A549 (cell line): ENCODE measurements at regions not wholly inside any gene's neighbourhood (a gene's known extent, or its start where the extent isn't known, plus 50 kb on each side); places are given as distances from the start of the nearest gene placed in this dataset.

Experiments used
- ATAC-seq, 2 experiments: fragments of 200-7000 bp in 1 of 2; fragments of >200 bp in 1 of 2; cut with Nextera tagmentation in 1 of 2; cut with Tn5 transposase in 1 of 2; 3 replicates each; pipeline versions ENCODE4 v1.8.0 to v1.9.1; 2018 to 2020; ENCODE audit warnings: mild to moderate bottlenecking in 1 of 2, moderate library complexity in 1 of 2
- CTCF ChIA-PET: fragments of 300-600 bp; sonication (Branson Sonifier 250); formaldehyde crosslinking; extraction: SDS; loops from one replicate; lab custom pipeline; 2021; ENCODE audit warnings: antibody characterized with exemption, inconsistent platforms; lab: Yijun Ruan, JAX
- POLR2A ChIA-PET: fragments of 350-600 bp; formaldehyde crosslinking; extraction: SDS; loops from one replicate; lab custom pipeline; 2021; ENCODE audit warnings: antibody characterized with exemption, inconsistent platforms; lab: Yijun Ruan, JAX
- DNase-seq, 2 experiments: peaks; one replicate each; pipeline versions ENCODE4 v3.0.0 to v3.0.0-alpha.2; 2011 to 2016; ENCODE audit warnings: low read depth in 1 of 2, low spot score in 1 of 2
- FAIRE-seq: peaks from 2 replicates; lab custom pipeline; 2011; peaks lifted over from hg19 to GRCh38; lab: Jason Lieb, UNC
- H3K27ac ChIP-seq, 2 experiments: fragments of >200 bp; sonication (Bioruptor Twin); formaldehyde crosslinking; 3 replicates each; pipeline ENCODE4 v1.5.1; 2016 to 2017
- H3K4me1 ChIP-seq: fragments of >200 bp; sonication (Bioruptor Twin); formaldehyde crosslinking; 3 replicates; pipeline ENCODE4 v1.6.1; 2016
- H3K4me2 ChIP-seq: fragments of >200 bp; sonication (Bioruptor Twin); formaldehyde crosslinking; 3 replicates; pipeline ENCODE4 v1.6.1; 2016
- H3K4me3 ChIP-seq: fragments of >200 bp; sonication (Bioruptor Twin); formaldehyde crosslinking; 3 replicates; pipeline ENCODE4 v1.5.1; 2016
- H3K9me3 ChIP-seq: fragments of >200 bp; sonication (Bioruptor Twin); formaldehyde crosslinking; 3 replicates; pipeline ENCODE4 v1.6.1; 2016
- BCL3 ChIP-seq: fragments of >200 bp; sonication (Bioruptor Twin); formaldehyde crosslinking; IDR thresholded peaks from 3 replicates; pipeline ENCODE4 v1.6.1; 2016
- CBX8 ChIP-seq: fragments of 200-600 bp; sonication (generic); IDR thresholded peaks from 2 replicates; pipeline ENCODE4 v1.6.1; 2016
- CEBPB ChIP-seq, 2 experiments: fragments of >200 bp in 1 of 2; sonication (Bioruptor Twin) in 1 of 2; formaldehyde crosslinking in 1 of 2; IDR thresholded peaks; 2 replicates each; pipeline ENCODE4 v1.6.1; 2012 to 2016
- CHD2 ChIP-seq: fragments of 150-350 bp; IDR thresholded peaks from 2 replicates; pipeline ENCODE4 v1.6.1; 2014; ENCODE audit warnings: low read length; ENCODE audit not compliant: partially characterized antibody
- CHD4 ChIP-seq: fragments of 200-600 bp; sonication (generic); IDR thresholded peaks from 2 replicates; pipeline ENCODE4 v1.6.1; 2016; ENCODE audit warnings: antibody characterized with exemption, mild to moderate bottlenecking, borderline replicate concordance
- EHF ChIP-seq: fragments of 250-450 bp; sonication (Bioruptor Pico); IDR thresholded peaks from 2 replicates; pipeline ENCODE4 v1.5.0; 2020; ENCODE audit warnings: mild to moderate bottlenecking
- EHMT2 ChIP-seq: fragments of 200-600 bp; sonication (generic); IDR thresholded peaks from 2 replicates; pipeline ENCODE4 v1.6.1; 2016; ENCODE audit warnings: antibody characterized with exemption, low read depth, mild to moderate bottlenecking, moderate library complexity
- ELK1 ChIP-seq: fragments of 150-350 bp; IDR thresholded peaks from 2 replicates; pipeline ENCODE4 v1.6.1; 2014; ENCODE audit warnings: low read depth, mild to moderate bottlenecking, low read length
- EP300 ChIP-seq, 2 experiments: fragments of >200 bp; sonication (Bioruptor Twin); formaldehyde crosslinking; IDR thresholded peaks; 2 replicates in 1 of 2; 3 replicates in 1 of 2; pipeline ENCODE4 v1.6.1; 2016 to 2017
- FOSL2 ChIP-seq, 2 experiments: fragments of 450-650 bp in 1 of 2; fragments of >200 bp in 1 of 2; sonication (Bioruptor Twin) in 1 of 2; formaldehyde crosslinking; IDR thresholded peaks; 2 replicates each; pipeline versions ENCODE4 v1.5.0 to v1.6.1; 2016 to 2020; ENCODE audit warnings: mild to moderate bottlenecking in 1 of 2, moderate library complexity in 1 of 2
- FOXS1 ChIP-seq: fragments of 250-450 bp; sonication (Bioruptor Pico); IDR thresholded peaks from 2 replicates; pipeline ENCODE4 v1.5.0; 2020; ENCODE audit warnings: mild to moderate bottlenecking, moderate library complexity
- HDAC2 ChIP-seq: fragments of 200-600 bp; sonication (generic); IDR thresholded peaks from 2 replicates; pipeline ENCODE4 v1.6.1; 2016
- HEYL ChIP-seq: fragments of 250-450 bp; sonication (Bioruptor Pico); IDR thresholded peaks from 2 replicates; pipeline ENCODE4 v1.8.0; 2021; ENCODE audit warnings: mild to moderate bottlenecking, moderate library complexity
- HOXA7 ChIP-seq: fragments of 250-450 bp; sonication (Bioruptor Pico); IDR thresholded peaks from 2 replicates; pipeline ENCODE4 v1.5.0; 2020; ENCODE audit warnings: mild to moderate bottlenecking, moderate library complexity
- JUN ChIP-seq, 2 experiments: fragments of >200 bp; sonication (Bioruptor Twin); formaldehyde crosslinking; IDR thresholded peaks; 2 replicates in 1 of 2; 3 replicates in 1 of 2; pipeline ENCODE4 v1.6.1; 2016 to 2017
- JUNB ChIP-seq: fragments of >200 bp; sonication (Bioruptor Twin); formaldehyde crosslinking; IDR thresholded peaks from 2 replicates; pipeline ENCODE4 v1.6.1; 2016
- KDM1A ChIP-seq: fragments of 200-600 bp; sonication (generic); IDR thresholded peaks from 2 replicates; pipeline ENCODE4 v1.6.1; 2016; ENCODE audit warnings: low read depth, mild to moderate bottlenecking
- MAFK ChIP-seq: fragments of 450-650 bp; IDR thresholded peaks from 2 replicates; pipeline ENCODE4 v1.6.1; 2014; ENCODE audit not compliant: partially characterized antibody
- MAX ChIP-seq: IDR thresholded peaks from 2 replicates; pipeline ENCODE4 v1.6.1; 2012
- MAZ ChIP-seq: fragments of 150-350 bp; IDR thresholded peaks from 2 replicates; pipeline ENCODE4 v1.6.1; 2014; ENCODE audit warnings: antibody characterized with exemption, low read depth, low read length, borderline replicate concordance
- MYC ChIP-seq: IDR thresholded peaks from 2 replicates; pipeline ENCODE4 v1.6.1; 2012; ENCODE audit warnings: mild to moderate bottlenecking, inconsistent platforms, low read length, improper control_type of control experiment, borderline replicate concordance
- NR3C1 ChIP-seq: fragments of >200 bp; sonication (Bioruptor Twin); formaldehyde crosslinking; IDR thresholded peaks from 3 replicates; pipeline ENCODE4 v1.6.1; 2017
- PHF8 ChIP-seq: fragments of 200-600 bp; sonication (generic); IDR thresholded peaks from 2 replicates; pipeline ENCODE4 v1.6.1; 2016; ENCODE audit warnings: low read depth, mild to moderate bottlenecking, antibody characterized with exemption, moderate library complexity, borderline replicate concordance
- POLR2A ChIP-seq: IDR thresholded peaks from 2 replicates; pipeline ENCODE4 v1.6.1; 2012; ENCODE audit warnings: mild to moderate bottlenecking, low read length
- POLR2AphosphoS2 ChIP-seq: conservative IDR thresholded peaks from 2 replicates; pipeline ENCODE4 v1.6.1; 2012; ENCODE audit warnings: low read length, improper control_type of control experiment, inconsistent platforms
- RAD21 ChIP-seq, 2 experiments: fragments of >200 bp in 1 of 2; sonication (Bioruptor Twin) in 1 of 2; formaldehyde crosslinking in 1 of 2; IDR thresholded peaks in 1 of 2; conservative IDR thresholded peaks in 1 of 2; 2 replicates in 1 of 2; 3 replicates in 1 of 2; pipeline ENCODE4 v1.6.1; 2012 to 2018; ENCODE audit warnings: inconsistent platforms in 1 of 2
- RARB ChIP-seq: fragments of 250-450 bp; sonication (Bioruptor Pico); IDR thresholded peaks from 2 replicates; pipeline ENCODE4 v1.8.0; 2021; ENCODE audit warnings: mild to moderate bottlenecking, moderate library complexity
- RFX5 ChIP-seq: fragments of 450-650 bp; IDR thresholded peaks from 2 replicates; pipeline ENCODE4 v1.7.1; 2014; ENCODE audit warnings: antibody characterized with exemption, mild to moderate bottlenecking, moderate library complexity
- SMC3 ChIP-seq: fragments of >200 bp; sonication (Bioruptor Twin); formaldehyde crosslinking; IDR thresholded peaks from 3 replicates; pipeline ENCODE4 v1.6.1; 2018; ENCODE audit warnings: inconsistent platforms
- TFCP2L1 ChIP-seq: fragments of 250-450 bp; sonication (Bioruptor Pico); IDR thresholded peaks from 2 replicates; pipeline ENCODE4 v1.5.0; 2021; ENCODE audit warnings: mild to moderate bottlenecking
- ZC3H11A ChIP-seq: fragments of 450-650 bp; IDR thresholded peaks from 2 replicates; pipeline ENCODE4 v1.6.1; 2014; ENCODE audit warnings: antibody characterized with exemption, mild to moderate bottlenecking
- ZNF302 ChIP-seq: fragments of 250-450 bp; sonication (Bioruptor Pico); IDR thresholded peaks from 2 replicates; pipeline ENCODE4 v1.9.0; 2021; ENCODE audit warnings: inconsistent platforms, mild to moderate bottlenecking, moderate library complexity
- ZSCAN20 ChIP-seq: fragments of 250-450 bp; sonication (Bioruptor Pico); IDR thresholded peaks from 2 replicates; pipeline ENCODE4 v1.8.0; 2022; ENCODE audit warnings: mild to moderate bottlenecking, moderate library complexity
- WGBS: methylation state at CpG from one replicate; pipeline ENCODE4 v1.1.6; 2017; ENCODE audit errors: missing lambda C conversion rate; 5-methylcytosine and 5-hydroxymethylcytosine counted together
- TF ChIP-seq, protein P1 (sequence below): IDR thresholded peaks from 2 replicates; pipeline ENCODE4 v1.6.1; 2012
- TF ChIP-seq, protein P2 (sequence below): fragments of 450-650 bp; IDR thresholded peaks from 2 replicates; pipeline ENCODE4 v1.6.1; 2014; ENCODE audit warnings: antibody characterized with exemption
- TF ChIP-seq, protein P3 (sequence below): fragments of 200-600 bp; sonication (generic); IDR thresholded peaks from 2 replicates; pipeline ENCODE4 v1.6.1; 2016; ENCODE audit warnings: antibody characterized with exemption, mild to moderate bottlenecking, moderate library complexity

DNA sequence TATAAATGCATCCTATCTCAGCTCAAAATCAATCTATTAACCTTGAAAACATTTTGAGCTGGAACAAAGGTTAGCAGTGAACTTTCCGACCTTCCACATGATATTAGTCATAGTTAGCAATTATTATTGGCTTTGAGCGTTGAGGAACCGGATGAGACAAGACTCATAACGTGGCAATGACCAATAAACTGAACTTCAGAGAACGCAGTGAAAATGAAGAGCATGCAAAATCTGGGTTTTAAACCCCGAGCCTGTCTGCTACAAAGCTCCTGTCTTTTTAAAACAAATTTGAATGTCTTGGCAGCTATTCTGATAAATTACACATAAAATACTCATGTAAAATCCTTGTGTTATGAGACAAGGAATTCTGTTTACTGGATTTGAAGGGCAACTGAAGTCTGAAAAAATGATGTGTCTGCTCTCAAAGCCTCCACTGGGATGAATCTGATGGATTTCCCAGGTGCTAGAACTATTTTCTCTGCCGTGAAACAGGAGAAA, 74.7 kb upstream of the ITGB1 start:
- no peaks in the 10 kb centered on the region for H3K9me3 ChIP-seq
- DNase-seq (peak; percentile 44 to 75), ATAC-seq (peak; percentile 65 to 84; a peak in 5 of 6 replicates), FAIRE-seq (peak; percentile 84)
- peaks cover 24% of the 10 kb centered on the region for H3K4me1 ChIP-seq
- peak overlapping the region; percentile 75 for H3K4me2 ChIP-seq
- ChIA-PET CTCF (interaction anchor here (1.0 to 3.4 kb wide), 7 partner anchors 11 to 123 kb away, joined by 3 to 15 read pairs (median 6); no protein-coding TSS in a partner anchor), POLR2A (interaction anchor here (0.6 to 1.5 kb wide), 3 partner anchors 15 to 34 kb away, joined by 3 to 4 read pairs (median 3); no protein-coding TSS in a partner anchor)
- 0 out of 3 replicates have a peak overlapping the region, but pooled peaks have one; percentile 5 for H3K4me3 ChIP-seq
- peak overlapping the region; percentile 74 to 89 for H3K27ac ChIP-seq
- WGBS = 5% methylated on average over 7 of the region's 7 CpGs
- no peak for TF ChIP-seq MAZ
- TF ChIP-seq, protein P1, sequence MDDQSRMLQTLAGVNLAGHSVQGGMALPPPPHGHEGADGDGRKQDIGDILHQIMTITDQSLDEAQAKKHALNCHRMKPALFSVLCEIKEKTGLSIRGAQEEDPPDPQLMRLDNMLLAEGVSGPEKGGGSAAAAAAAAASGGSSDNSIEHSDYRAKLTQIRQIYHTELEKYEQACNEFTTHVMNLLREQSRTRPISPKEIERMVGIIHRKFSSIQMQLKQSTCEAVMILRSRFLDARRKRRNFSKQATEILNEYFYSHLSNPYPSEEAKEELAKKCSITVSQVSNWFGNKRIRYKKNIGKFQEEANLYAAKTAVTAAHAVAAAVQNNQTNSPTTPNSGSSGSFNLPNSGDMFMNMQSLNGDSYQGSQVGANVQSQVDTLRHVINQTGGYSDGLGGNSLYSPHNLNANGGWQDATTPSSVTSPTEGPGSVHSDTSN = no peak
- no peak for TF ChIP-seq POLR2A
- no peak for TF ChIP-seq POLR2AphosphoS2
- peak in 1 of 2 experiments; percentile 70; a peak in 1 of 5 replicates for TF ChIP-seq EP300 (IDR thresholded peaks at IDR 0.05)
- TF ChIP-seq CHD2 = no peak
- TF ChIP-seq SMC3 = peak; percentile 14; the same call in 1 of the 3 replicates
- TF ChIP-seq JUNB = peak; percentile 89
- no peak for TF ChIP-seq ZNF302 (CRISPR knock-in tag)
- TF ChIP-seq MAFK = peak; percentile 85
- TF ChIP-seq CEBPB (IDR thresholded peaks at IDR 0.05) = no peak
- no peak for TF ChIP-seq HEYL (CRISPR knock-in tag)
- no peak for TF ChIP-seq NR3C1
- TF ChIP-seq PHF8 = no peak
- TF ChIP-seq RARB (CRISPR knock-in tag) = no peak
- no peak for TF ChIP-seq MYC
- TF ChIP-seq KDM1A = no peak
- TF ChIP-seq EHF (CRISPR knock-in tag) = no peak
- peak; percentile 61 for TF ChIP-seq MAX
- TF ChIP-seq, protein P2, sequence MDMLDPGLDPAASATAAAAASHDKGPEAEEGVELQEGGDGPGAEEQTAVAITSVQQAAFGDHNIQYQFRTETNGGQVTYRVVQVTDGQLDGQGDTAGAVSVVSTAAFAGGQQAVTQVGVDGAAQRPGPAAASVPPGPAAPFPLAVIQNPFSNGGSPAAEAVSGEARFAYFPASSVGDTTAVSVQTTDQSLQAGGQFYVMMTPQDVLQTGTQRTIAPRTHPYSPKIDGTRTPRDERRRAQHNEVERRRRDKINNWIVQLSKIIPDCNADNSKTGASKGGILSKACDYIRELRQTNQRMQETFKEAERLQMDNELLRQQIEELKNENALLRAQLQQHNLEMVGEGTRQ = no peak
- no peak for TF ChIP-seq ZSCAN20 (CRISPR knock-in tag)
- no peak for TF ChIP-seq CHD4
- no peak for TF ChIP-seq CBX8
- TF ChIP-seq, protein P3, sequence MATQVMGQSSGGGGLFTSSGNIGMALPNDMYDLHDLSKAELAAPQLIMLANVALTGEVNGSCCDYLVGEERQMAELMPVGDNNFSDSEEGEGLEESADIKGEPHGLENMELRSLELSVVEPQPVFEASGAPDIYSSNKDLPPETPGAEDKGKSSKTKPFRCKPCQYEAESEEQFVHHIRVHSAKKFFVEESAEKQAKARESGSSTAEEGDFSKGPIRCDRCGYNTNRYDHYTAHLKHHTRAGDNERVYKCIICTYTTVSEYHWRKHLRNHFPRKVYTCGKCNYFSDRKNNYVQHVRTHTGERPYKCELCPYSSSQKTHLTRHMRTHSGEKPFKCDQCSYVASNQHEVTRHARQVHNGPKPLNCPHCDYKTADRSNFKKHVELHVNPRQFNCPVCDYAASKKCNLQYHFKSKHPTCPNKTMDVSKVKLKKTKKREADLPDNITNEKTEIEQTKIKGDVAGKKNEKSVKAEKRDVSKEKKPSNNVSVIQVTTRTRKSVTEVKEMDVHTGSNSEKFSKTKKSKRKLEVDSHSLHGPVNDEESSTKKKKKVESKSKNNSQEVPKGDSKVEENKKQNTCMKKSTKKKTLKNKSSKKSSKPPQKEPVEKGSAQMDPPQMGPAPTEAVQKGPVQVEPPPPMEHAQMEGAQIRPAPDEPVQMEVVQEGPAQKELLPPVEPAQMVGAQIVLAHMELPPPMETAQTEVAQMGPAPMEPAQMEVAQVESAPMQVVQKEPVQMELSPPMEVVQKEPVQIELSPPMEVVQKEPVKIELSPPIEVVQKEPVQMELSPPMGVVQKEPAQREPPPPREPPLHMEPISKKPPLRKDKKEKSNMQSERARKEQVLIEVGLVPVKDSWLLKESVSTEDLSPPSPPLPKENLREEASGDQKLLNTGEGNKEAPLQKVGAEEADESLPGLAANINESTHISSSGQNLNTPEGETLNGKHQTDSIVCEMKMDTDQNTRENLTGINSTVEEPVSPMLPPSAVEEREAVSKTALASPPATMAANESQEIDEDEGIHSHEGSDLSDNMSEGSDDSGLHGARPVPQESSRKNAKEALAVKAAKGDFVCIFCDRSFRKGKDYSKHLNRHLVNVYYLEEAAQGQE = no peak
- TF ChIP-seq ZC3H11A = no peak
- TF ChIP-seq HDAC2 = no peak
- TF ChIP-seq FOSL2 (IDR thresholded peaks at IDR 0.05) = peak; percentile 40; the same call in 1 of the 2 replicates
- peak; percentile 63 for TF ChIP-seq FOSL2 (CRISPR knock-in tag; IDR thresholded peaks at IDR 0.05)
- TF ChIP-seq HOXA7 (CRISPR knock-in tag) = no peak
- no peak for TF ChIP-seq TFCP2L1 (CRISPR knock-in tag)
- TF ChIP-seq RFX5 = no peak
- TF ChIP-seq ELK1 = no peak
- peak in 1 of 2 experiments; percentile 27; a peak in 2 of 5 replicates for TF ChIP-seq RAD21 (conservative IDR thresholded peaks at IDR 0.05 in 1 of 2, IDR thresholded peaks at IDR 0.05 in 1 of 2)
- TF ChIP-seq FOXS1 (CRISPR knock-in tag) = no peak
- TF ChIP-seq BCL3 = no peak
- no peak for TF ChIP-seq EHMT2
- TF ChIP-seq JUN (IDR thresholded peaks at IDR 0.05) = peak in 1 of 2 experiments; percentile 55; a peak in 2 of 5 replicates
